ENCODE measurements at regions not wholly inside any gene's neighbourhood (a gene's known extent, or its start where the extent isn't known, plus 50 kb on each side); places are given as distances from the start of the nearest gene placed in this dataset.

DNA sequence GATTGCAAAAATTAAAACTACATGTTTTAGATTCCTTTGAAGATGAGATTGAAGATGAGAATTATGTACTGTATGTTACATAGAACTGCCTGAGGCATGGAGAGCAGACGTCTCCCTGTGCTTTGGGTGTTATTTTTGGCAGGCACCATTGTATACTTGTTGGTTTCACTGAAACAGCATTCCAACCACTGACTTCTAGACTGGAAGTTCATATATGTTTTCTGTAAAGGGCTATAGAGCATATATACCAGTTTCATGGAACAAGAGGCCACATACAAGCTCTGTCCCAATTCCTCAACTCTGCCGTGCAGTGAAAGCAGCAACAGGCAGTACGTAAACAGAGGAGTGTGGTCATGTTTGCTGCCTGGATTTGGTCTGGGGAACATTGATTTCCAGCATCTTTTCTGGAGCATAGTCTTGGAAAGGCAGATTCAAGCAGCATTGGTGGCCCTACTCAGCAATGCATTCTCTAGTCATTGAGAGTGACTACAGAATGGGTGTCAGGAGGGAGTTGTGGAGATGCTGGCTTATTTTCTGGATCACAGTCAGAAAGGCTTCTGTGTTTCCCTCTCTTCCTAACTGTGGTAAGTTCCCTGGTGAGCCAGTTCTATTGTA, 57.6 kb upstream of the CNTN1 start:
- H4K20me1 ChIP-seq (ENCODE audit: control insufficient read depth, insufficient read depth, insufficient read length) = no peaks in the 10 kb centered on the region
- H3K23ac ChIP-seq (ENCODE audit: insufficient read length, low read depth, low read length) = no peak overlapping the region
- no peak overlapping the region for H3K9ac ChIP-seq (ENCODE audit: extremely low read depth, insufficient read length, low read length)
- Mint-ChIP-seq H3K4me1 (no peaks in the 10 kb centered on the region), H3K27ac (no peak overlapping the region), H3K9me3 (peaks cover 4 to 8% of the 10 kb centered on the region in 2 experiments), H3K4me3 (no peak overlapping the region), H3K36me3 (ENCODE audit: insufficient read depth in 1 of 3, low read depth in 3 of 3) (no peaks in the 10 kb centered on the region), H3K27me3 (ENCODE audit: low read depth) (no peaks in the 10 kb centered on the region)
- no peak overlapping the region for H4K91ac ChIP-seq (ENCODE audit: insufficient read length, low read depth, low read length)
- no peak overlapping the region for H3K56ac ChIP-seq (ENCODE audit: insufficient read length, low read depth, low read length)
- H4K8ac ChIP-seq (replicated peaks; ENCODE audit: insufficient read length, low read depth, low read length) = no peak overlapping the region
- no CpG with 5 or more reads among the region's 3 CpGs for whole genome bisulfite sequencing (ENCODE audit: extremely low coverage, insufficient read length, low lambda C conversion rate)
- no peaks in the 10 kb centered on the region for H3K4me1 ChIP-seq (ENCODE audit: insufficient read depth, low read length)
- H3K9me3 ChIP-seq (ENCODE audit: control insufficient read depth, low read depth, low read length) = no peaks in the 10 kb centered on the region
- no peak overlapping the region for H3K4me2 ChIP-seq (ENCODE audit: insufficient read depth, insufficient read length, low read length)
- H3K79me1 ChIP-seq (ENCODE audit: insufficient read depth, low read depth, low read length, poor library complexity, severe bottlenecking) = no peaks in the 10 kb centered on the region
- H2BK120ac ChIP-seq (ENCODE audit: low read depth, low read length, poor library complexity, severe bottlenecking) = no peak overlapping the region
- no peak overlapping the region for H2BK12ac ChIP-seq (ENCODE audit: insufficient read length, low read depth, low read length)
- H2BK20ac ChIP-seq (ENCODE audit: low read depth, low read length, poor library complexity, severe bottlenecking) = no peak overlapping the region
- H3K27me3 ChIP-seq (ENCODE audit: insufficient read depth, low read length) = no peaks in the 10 kb centered on the region
- no peak for DNase-seq
- no peaks in the 10 kb centered on the region for H3K23me2 ChIP-seq (ENCODE audit: insufficient read length, low read depth, low read length, poor library complexity, severe bottlenecking)
- no peak overlapping the region for H3K4ac ChIP-seq (ENCODE audit: low read depth, low read length)
- no peak overlapping the region for H2AK5ac ChIP-seq (ENCODE audit: insufficient read length, low read length)
- H2AFZ ChIP-seq (ENCODE audit: low read length) = no peak overlapping the region
- H4K5ac ChIP-seq (ENCODE audit: insufficient read length, low read depth, low read length) = no peak overlapping the region
- no peak for TF ChIP-seq CTCF (conservative IDR thresholded peaks at IDR 0.05)
- H3K79me2 ChIP-seq (ENCODE audit: insufficient read depth, low read length) = no peaks in the 10 kb centered on the region
- no peak overlapping the region for H3K14ac ChIP-seq (ENCODE audit: insufficient read depth, low read length)
- no peak overlapping the region for H3K27ac ChIP-seq (ENCODE audit: insufficient read length, low read depth, low read length)
- H2BK15ac ChIP-seq (ENCODE audit: low read depth, low read length) = no peak overlapping the region
- H3K18ac ChIP-seq (ENCODE audit: insufficient read length, low read depth, low read length) = no peak overlapping the region
- H2BK5ac ChIP-seq (ENCODE audit: insufficient read length, low read length) = no peak overlapping the region
- no peak overlapping the region for H3T11ph ChIP-seq (ENCODE audit: low read length)

Measured in H9 (cell line).